ENCODE measurements at regions not wholly inside any gene's neighbourhood (a gene's known extent, or its start where the extent isn't known, plus 50 kb on each side); places are given as distances from the start of the nearest gene placed in this dataset.

DNA sequence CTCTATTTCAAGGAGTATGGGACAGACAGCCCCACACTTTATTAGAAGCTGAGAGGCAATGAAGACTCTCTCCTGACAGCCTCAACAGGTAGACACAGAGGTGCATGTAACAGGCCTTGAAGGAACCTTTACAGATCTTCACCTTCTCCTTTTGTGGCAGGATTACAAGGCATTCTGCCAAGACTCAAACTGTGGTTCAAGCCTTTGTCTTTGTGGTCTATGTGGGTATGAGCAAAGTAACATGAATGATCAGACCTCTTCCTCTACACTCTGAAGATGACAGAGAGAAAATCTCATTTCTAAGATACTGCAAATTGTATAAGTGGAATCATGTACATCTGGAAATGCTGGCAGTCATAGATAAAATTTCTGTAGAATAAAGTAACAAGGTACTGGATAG lies 346.9 kb downstream of the CDH9 start:
- TF ChIP-seq SP1 (IDR thresholded peaks at IDR 0.05) (no peak), FOXK2 (IDR thresholded peaks at IDR 0.05) (no peak), BHLHE40 (IDR thresholded peaks at IDR 0.05; ENCODE audit: borderline replicate concordance) (no peak), FOXM1 (IDR thresholded peaks at IDR 0.05; ENCODE audit: borderline replicate concordance) (no peak), ELF4 (IDR thresholded peaks at IDR 0.05) (no peak), TARDBP (IDR thresholded peaks at IDR 0.05) (no peak), ARNT (IDR thresholded peaks at IDR 0.05) (no peak)

Measured in HEK293T (cell line).